GM20000 (cell line): ENCODE measurements at regions not wholly inside any gene's neighbourhood (a gene's known extent, or its start where the extent isn't known, plus 50 kb on each side); places are given as distances from the start of the nearest gene placed in this dataset.
A peak's percentile ranks its signal among the peaks of the same experiment; 100 is the strongest.

Source experiments
- DNase-seq: peaks from one replicate; pipeline ENCODE4 v3.0.0; 2012; ENCODE audit warnings: low spot score
- CTCF ChIP-seq: IDR thresholded peaks from 2 replicates; pipeline ENCODE4 v1.5.1; 2012; ENCODE audit warnings: mild to moderate bottlenecking, control low read depth; ENCODE audit errors: extremely low read depth, missing control alignments

- TF ChIP-seq CTCF = no peak
- DNase-seq = no peak
Measured at GRCh38 chr3:72129501-72130094, 344.6 kb upstream of the PROK2 start.

- no peak for TF ChIP-seq CTCF
- no peak for DNase-seq
Measured at GRCh38 chr3:72128921-72129320, 344.0 kb upstream of the PROK2 start.

GRCh38 chr3:72127844-72128243 lies 342.9 kb upstream of the PROK2 start:
- no peak for TF ChIP-seq CTCF
- DNase-seq = no peak

GRCh38 chr3:72127224-72127612 lies 342.3 kb upstream of the PROK2 start:
- no peak for DNase-seq
- no peak for TF ChIP-seq CTCF

GRCh38 chr3:72126441-72127223 lies 341.7 kb upstream of the PROK2 start:
- no peak for TF ChIP-seq CTCF
- no peak for DNase-seq

- peak; percentile 32 for DNase-seq
- TF ChIP-seq CTCF = no peak
Measured at GRCh38 chr3:72123908-72124441, 339.0 kb upstream of the PROK2 start.
